Urinary bladder (tissue), 3 donors: ENCODE measurements at regions not wholly inside any gene's neighbourhood (a gene's known extent, or its start where the extent isn't known, plus 50 kb on each side); places are given as distances from the start of the nearest gene placed in this dataset.
"Not testable (repeated sequence)": the region's sequence is repeated elsewhere in the genome, so short reads cannot be mapped to it uniquely, and the experiment has no call there.

Source experiments
- DNase-seq: peaks from one replicate; pipeline ENCODE4 v3.0.0-alpha.2; 2015; ENCODE audit errors: extremely low spot score
- H3K27ac ChIP-seq: one replicate; pipeline ENCODE4 v1.5.1; 2013; ENCODE audit warnings: low read depth, mild to moderate bottlenecking, moderate library complexity
- H3K36me3 ChIP-seq: one replicate; pipeline ENCODE4 v1.6.1; 2013; ENCODE audit warnings: mild to moderate bottlenecking, moderate library complexity; ENCODE audit not compliant: insufficient read depth
- H3K4me1 ChIP-seq: one replicate; pipeline ENCODE4 v1.6.1; 2013; ENCODE audit warnings: mild to moderate bottlenecking, moderate library complexity; ENCODE audit not compliant: insufficient read depth
- H3K4me3 ChIP-seq: one replicate; pipeline ENCODE4 v1.5.1; 2013; ENCODE audit warnings: low read depth, low read length
- WGBS: extraction: QIAGEN DNeasy Blood & Tissue Kit; methylation state at CpG from one replicate; pipeline ENCODE4 v1.1.7; 2013; 5-methylcytosine and 5-hydroxymethylcytosine counted together
- donor health status: healthy with polysubstance abuse.
- donor health status: healthy.

GRCh38 chr1:8133190-8133589 lies 107.1 kb upstream of the ERRFI1 start:
- Histone ChIP-seq H3K27ac (peak overlapping the region; percentile 78), H3K4me3 (no peak overlapping the region), H3K4me1 (no peaks in the 10 kb centered on the region), H3K36me3 (no peaks in the 10 kb centered on the region)
- no peak for DNase-seq
- WGBS: 39% methylated on average over 5 of the region's 5 CpGs

DNA sequence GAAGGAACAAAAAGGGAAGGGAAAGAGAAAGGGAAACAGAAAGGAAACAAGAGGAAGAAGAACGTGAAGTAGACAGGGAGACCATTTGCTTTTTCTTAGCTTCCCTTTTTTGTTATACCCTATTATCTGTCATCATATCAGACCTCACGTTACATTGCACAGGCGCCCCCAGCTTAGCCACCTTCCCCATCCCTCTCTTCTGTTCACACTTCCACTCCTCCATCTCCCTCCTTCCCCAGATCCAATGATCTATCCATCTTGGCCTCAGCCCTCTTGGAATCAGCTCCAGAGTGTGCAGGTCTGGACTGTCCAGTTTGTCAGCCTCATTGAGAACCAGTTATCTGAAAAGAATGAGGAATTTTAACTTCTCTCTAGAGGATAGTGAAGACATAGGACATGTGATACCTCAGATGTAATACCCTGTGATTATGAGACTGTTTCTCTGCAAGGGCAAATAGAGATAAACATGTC lies 101.1 kb upstream of the ERRFI1 start:
- Histone ChIP-seq H3K4me3 (no peak overlapping the region), H3K4me1 (no peaks in the 10 kb centered on the region), H3K36me3 (no peaks in the 10 kb centered on the region), H3K27ac (no peak overlapping the region)
- 62% methylated on average over 3 of the region's 3 CpGs for WGBS
- DNase-seq: no peak

- no peak for DNase-seq
- no peak overlapping the region for H3K4me3 ChIP-seq
Observed at GRCh38 chr1:8122477-8123407, 96.6 kb upstream of the ERRFI1 start.

GRCh38 chr1:8122160-8122476 lies 96.0 kb upstream of the ERRFI1 start:
- Histone ChIP-seq H3K4me1 (no peaks in the 10 kb centered on the region), H3K27ac (no peak overlapping the region), H3K36me3 (no peaks in the 10 kb centered on the region), H3K4me3 (no peak overlapping the region)
- no peak for DNase-seq
- 72% methylated on average over 3 of the region's 3 CpGs for WGBS

More at GRCh38 chr1:8122477-8123407, 96.6 kb upstream of the ERRFI1 start:
- 66% methylated on average over 15 of the region's 15 CpGs for WGBS
- no peaks in the 10 kb centered on the region for H3K36me3 ChIP-seq
- no peak overlapping the region for H3K27ac ChIP-seq
- no peaks in the 10 kb centered on the region for H3K4me1 ChIP-seq

- Histone ChIP-seq H3K27ac (no peak overlapping the region), H3K4me3 (no peak overlapping the region), H3K4me1 (no peaks in the 10 kb centered on the region), H3K36me3 (no peaks in the 10 kb centered on the region)
- DNase-seq: peak; percentile 56
- 45% methylated on average over 18 of the region's 18 CpGs for WGBS
Observed at GRCh38 chr1:8121261-8122159, 95.4 kb upstream of the ERRFI1 start.

- Histone ChIP-seq H3K4me3 (no peak overlapping the region), H3K36me3 (no peaks in the 10 kb centered on the region), H3K27ac (no peak overlapping the region), H3K4me1 (no peaks in the 10 kb centered on the region)
- WGBS: 36% methylated on average over 10 of the region's 10 CpGs
- no peak for DNase-seq
Observed at GRCh38 chr1:8120693-8121260, 94.7 kb upstream of the ERRFI1 start.

- not testable (repeated sequence) for H3K4me1 ChIP-seq, H3K27ac ChIP-seq, H3K36me3 ChIP-seq, DNase-seq, H3K4me3 ChIP-seq
- WGBS: 91% methylated on average over 6 of the region's 6 CpGs
Observed at GRCh38 chr1:8118736-8119135, 92.6 kb upstream of the ERRFI1 start.

DNA sequence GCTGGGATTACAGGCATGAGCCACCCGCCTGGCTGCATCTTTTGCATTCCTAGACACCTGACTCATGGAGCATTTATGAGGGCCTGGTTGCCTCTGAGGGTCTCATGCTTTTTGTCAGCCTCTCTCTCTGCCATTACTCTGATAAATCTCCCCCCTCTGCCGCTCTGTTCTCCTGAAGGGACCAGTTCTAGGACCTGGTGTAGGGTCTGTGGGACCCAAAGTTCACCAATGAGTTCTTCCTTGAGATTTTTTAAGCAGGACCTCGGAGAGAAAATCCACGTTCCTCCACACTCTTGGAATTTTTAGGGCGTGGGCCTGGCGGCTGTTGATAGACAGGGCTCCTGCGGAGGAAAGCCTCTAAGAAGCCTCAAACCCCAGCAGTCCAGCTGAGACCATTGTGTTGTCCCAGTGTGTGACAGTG lies 91.9 kb upstream of the ERRFI1 start:
- WGBS: 80% methylated on average over 7 of the region's 7 CpGs
- no peaks in the 10 kb centered on the region for H3K36me3 ChIP-seq
- no peaks in the 10 kb centered on the region for H3K4me1 ChIP-seq
- H3K4me3 ChIP-seq: no peak overlapping the region
- DNase-seq: no peak
- peak overlapping the region; percentile 46 for H3K27ac ChIP-seq

DNA sequence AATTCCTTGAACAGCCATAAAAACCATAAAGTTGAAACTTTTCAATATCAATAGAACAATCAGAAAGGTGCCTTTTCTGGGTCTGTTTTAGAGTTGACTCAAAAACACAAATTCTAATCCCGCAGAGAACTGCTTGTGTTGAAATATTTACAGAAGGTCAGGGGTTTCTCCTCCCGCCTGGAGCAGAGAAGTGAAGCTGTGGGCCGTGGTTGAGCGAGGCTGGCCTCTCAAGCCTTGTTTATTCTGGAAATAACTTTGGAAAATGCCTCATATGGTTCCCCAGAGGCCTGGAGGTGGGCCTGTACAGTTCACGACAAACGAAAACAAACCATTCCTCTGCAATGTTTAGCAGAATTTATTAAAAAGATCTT lies 90.8 kb upstream of the ERRFI1 start:
- H3K4me1 ChIP-seq: no peaks in the 10 kb centered on the region
- peak; percentile 36 for DNase-seq
- H3K4me3 ChIP-seq: no peak overlapping the region
- H3K36me3 ChIP-seq: no peaks in the 10 kb centered on the region
- peak overlapping the region; percentile 42 for H3K27ac ChIP-seq
- WGBS: 10% methylated on average over 6 of the region's 6 CpGs

- H3K4me3 ChIP-seq: no peak overlapping the region
- no peaks in the 10 kb centered on the region for H3K36me3 ChIP-seq
- WGBS: 97% methylated on average over 9 of the region's 9 CpGs
- H3K4me1 ChIP-seq: no peaks in the 10 kb centered on the region
- no peak overlapping the region for H3K27ac ChIP-seq
- no peak for DNase-seq
Observed at GRCh38 chr1:8115769-8116167, 89.7 kb upstream of the ERRFI1 start.

DNA sequence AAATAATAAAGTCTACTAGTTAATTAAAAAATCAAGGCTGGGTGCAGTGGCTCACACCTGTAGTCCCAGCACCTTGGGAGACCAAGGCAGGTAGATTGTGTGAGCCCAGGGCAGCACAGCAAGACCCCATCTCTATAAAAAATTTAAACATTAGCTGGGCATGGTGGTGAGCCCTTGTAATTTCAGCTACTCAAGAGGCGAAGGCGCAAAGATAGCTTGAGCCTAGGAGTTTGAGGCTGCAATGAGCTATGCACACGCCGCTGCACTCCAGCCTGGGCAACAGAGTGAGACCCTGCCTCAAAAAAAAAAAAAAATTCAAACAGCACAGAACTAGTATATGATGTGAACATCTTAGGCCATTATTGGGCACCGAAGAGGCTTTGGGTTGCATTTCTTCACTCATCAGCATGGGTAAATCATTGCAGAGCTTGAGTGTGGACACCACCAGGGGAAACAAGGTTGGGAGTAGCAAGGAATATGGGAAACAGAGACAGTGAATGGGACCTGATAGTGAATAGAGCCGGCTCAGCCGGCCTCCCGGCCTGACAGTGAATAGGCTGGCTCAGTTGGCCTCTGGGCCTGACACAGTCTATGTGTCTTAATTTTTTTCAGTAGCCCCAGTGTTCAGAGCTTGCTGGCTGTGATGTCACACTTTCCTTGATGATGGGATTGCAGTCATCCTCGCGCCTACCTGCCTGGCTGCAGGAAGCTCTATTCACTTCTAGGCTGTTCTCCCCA lies 89.1 kb upstream of the ERRFI1 start:
- Histone ChIP-seq H3K36me3 (no peaks in the 10 kb centered on the region), H3K27ac (no peak overlapping the region), H3K4me3 (no peak overlapping the region), H3K4me1 (no peaks in the 10 kb centered on the region)
- 96% methylated on average over 10 of the region's 10 CpGs for WGBS
- no peak for DNase-seq

DNA sequence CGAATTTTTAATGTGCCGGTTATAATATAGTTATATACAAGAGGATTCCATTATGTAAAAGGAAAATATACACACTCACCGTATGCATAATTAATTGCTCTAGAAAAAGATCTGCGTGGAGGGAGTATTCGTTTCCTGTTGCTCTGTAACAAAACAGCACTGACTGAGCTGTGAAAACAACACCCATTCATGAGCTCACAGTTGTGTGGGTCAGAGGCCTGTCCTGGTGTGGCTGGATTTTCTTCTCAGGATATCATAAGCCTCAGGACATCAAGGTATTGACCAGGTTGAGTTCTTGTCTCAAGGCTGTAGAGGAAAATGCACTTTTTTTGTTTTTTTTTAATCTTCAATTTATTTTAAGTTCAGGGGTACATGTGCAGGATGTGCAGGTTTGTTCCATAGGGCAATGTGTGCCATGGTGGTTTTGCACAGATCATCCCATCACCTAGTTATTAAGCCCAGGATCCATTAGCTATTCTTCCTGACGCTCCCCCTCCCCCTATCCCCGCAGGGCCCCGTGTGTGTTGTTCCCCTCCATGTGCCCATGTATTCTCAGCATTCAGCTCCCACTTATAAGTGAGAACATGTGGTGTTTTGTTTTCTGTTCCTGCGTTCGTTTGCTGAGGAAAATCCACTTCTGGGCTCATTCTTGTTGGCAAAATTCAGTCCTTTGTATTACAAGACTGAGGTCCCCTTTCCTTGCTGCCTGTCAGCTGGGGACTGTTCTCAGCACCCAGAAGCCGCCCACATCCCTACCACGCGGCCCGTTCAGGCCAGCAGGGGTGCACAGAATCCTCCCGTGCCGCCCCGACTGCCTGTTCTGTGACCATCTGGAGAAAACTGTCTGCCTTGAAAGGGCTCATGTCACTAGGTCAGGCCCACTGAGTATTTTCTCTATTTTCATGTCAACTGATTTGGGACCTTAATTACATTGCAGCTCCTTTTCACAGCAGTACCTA lies 87.4 kb upstream of the ERRFI1 start:
- H3K27ac ChIP-seq: no peak overlapping the region

More for the DNA sequence above, 87.4 kb upstream of the ERRFI1 start:
- no peak for DNase-seq
- H3K4me3 ChIP-seq: no peak overlapping the region
- no peaks in the 10 kb centered on the region for H3K36me3 ChIP-seq
- H3K4me1 ChIP-seq: no peaks in the 10 kb centered on the region
- WGBS: 72% methylated on average over 17 of the region's 17 CpGs
